ENCODE measurements at regions not wholly inside any gene's neighbourhood (a gene's known extent, or its start where the extent isn't known, plus 50 kb on each side); places are given as distances from the start of the nearest gene placed in this dataset.

DNA sequence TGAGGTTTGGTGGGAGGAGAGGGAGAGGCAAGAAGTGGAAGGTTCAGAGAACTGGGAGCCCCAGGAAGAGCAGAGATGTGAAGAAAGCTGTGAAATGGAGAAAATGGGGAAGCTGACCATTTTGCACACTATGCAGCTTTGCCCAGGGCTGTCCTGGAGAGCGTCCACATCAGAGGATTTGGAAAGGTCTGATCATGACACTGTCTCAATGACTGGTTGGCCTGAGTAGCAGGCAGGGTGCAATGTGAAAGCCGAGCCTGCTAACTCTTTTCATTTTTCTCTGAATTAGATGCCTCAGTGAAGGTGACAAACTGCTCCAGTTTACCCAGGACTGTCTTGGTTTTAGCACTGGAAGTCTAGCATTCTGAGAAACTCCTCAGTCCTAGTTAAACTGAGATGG, 330.1 kb upstream of the RPS6KA3 start:
- no peaks in the 10 kb centered on the region for H3K9me3 Mint-ChIP-seq
- CTCF ChIA-PET = no interaction called here
- POLR2A ChIA-PET = no interaction called here
- ATAC-seq = no peak
- H3K27me3 Mint-ChIP-seq (ENCODE audit: low read depth) = no peaks in the 10 kb centered on the region
- H3K4me1 Mint-ChIP-seq = peaks cover 15% of the 10 kb centered on the region
- no peak overlapping the region for H3K4me3 Mint-ChIP-seq
- H3K36me3 Mint-ChIP-seq = no peaks in the 10 kb centered on the region
- no peak for DNase-seq (ENCODE audit: low spot score)
- no peak overlapping the region; the same call in 1 of the 2 replicates for H3K27ac Mint-ChIP-seq
- TF ChIP-seq E2F5 (CRISPR knock-in tag; IDR thresholded peaks at IDR 0.05) (no peak), SP1 (CRISPR knock-in tag; conservative IDR thresholded peaks at IDR 0.05) (no peak), TEAD1 (CRISPR knock-in tag; IDR thresholded peaks at IDR 0.05) (no peak), PRDM15 (CRISPR knock-in tag; IDR thresholded peaks at IDR 0.05) (no peak), ZNF138 (CRISPR knock-in tag; conservative IDR thresholded peaks at IDR 0.05) (no peak), OVOL2 (CRISPR knock-in tag; IDR thresholded peaks at IDR 0.05; ENCODE audit: borderline replicate concordance) (no peak), PRRX2 (CRISPR knock-in tag; IDR thresholded peaks at IDR 0.05) (no peak), CBFB (CRISPR knock-in tag; IDR thresholded peaks at IDR 0.05; ENCODE audit: low read depth) (no peak), E2F4 (CRISPR knock-in tag; IDR thresholded peaks at IDR 0.05; ENCODE audit: borderline replicate concordance, low read depth) (no peak), ATF1 (CRISPR knock-in tag; IDR thresholded peaks at IDR 0.05) (no peak), ZNF317 (CRISPR knock-in tag; IDR thresholded peaks at IDR 0.05; ENCODE audit: borderline replicate concordance, low read depth) (no peak), MXD4 (CRISPR knock-in tag; IDR thresholded peaks at IDR 0.05; ENCODE audit: borderline replicate concordance) (no peak), ZNF532 (CRISPR knock-in tag; IDR thresholded peaks at IDR 0.05; ENCODE audit: borderline replicate concordance) (no peak), FOXK1 (CRISPR knock-in tag; IDR thresholded peaks at IDR 0.05) (no peak), IRF1 (CRISPR knock-in tag; IDR thresholded peaks at IDR 0.05) (no peak), ATF2 (CRISPR knock-in tag; IDR thresholded peaks at IDR 0.05; ENCODE audit: borderline replicate concordance, low read depth) (no peak), ATF6 (CRISPR knock-in tag; IDR thresholded peaks at IDR 0.05) (no peak), ELF4 (CRISPR knock-in tag; IDR thresholded peaks at IDR 0.05; ENCODE audit: low read depth) (no peak)
- TF ChIP-seq, protein P1, sequence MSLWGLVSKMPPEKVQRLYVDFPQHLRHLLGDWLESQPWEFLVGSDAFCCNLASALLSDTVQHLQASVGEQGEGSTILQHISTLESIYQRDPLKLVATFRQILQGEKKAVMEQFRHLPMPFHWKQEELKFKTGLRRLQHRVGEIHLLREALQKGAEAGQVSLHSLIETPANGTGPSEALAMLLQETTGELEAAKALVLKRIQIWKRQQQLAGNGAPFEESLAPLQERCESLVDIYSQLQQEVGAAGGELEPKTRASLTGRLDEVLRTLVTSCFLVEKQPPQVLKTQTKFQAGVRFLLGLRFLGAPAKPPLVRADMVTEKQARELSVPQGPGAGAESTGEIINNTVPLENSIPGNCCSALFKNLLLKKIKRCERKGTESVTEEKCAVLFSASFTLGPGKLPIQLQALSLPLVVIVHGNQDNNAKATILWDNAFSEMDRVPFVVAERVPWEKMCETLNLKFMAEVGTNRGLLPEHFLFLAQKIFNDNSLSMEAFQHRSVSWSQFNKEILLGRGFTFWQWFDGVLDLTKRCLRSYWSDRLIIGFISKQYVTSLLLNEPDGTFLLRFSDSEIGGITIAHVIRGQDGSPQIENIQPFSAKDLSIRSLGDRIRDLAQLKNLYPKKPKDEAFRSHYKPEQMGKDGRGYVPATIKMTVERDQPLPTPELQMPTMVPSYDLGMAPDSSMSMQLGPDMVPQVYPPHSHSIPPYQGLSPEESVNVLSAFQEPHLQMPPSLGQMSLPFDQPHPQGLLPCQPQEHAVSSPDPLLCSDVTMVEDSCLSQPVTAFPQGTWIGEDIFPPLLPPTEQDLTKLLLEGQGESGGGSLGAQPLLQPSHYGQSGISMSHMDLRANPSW (CRISPR knock-in tag; conservative IDR thresholded peaks at IDR 0.05; ENCODE audit: low read depth) = no peak

All from WTC11 (cell line).